ENCODE measurements at regions not wholly inside any gene's neighbourhood (a gene's known extent, or its start where the extent isn't known, plus 50 kb on each side); places are given as distances from the start of the nearest gene placed in this dataset.

GRCh38 chr18:60722742-60723141 is 350.2 kb upstream of the MC4R start:
- H3K4me3 ChIP-seq (ENCODE audit: low read depth, low read length) = no peak overlapping the region
- no peak for DNase-seq (ENCODE audit: low read depth)
- no peak for TF ChIP-seq CTCF (IDR thresholded peaks at IDR 0.05; ENCODE audit: insufficient read depth, low read depth, low read length, missing control alignments)

GRCh38 chr18:60732143-60732542 is 359.6 kb upstream of the MC4R start:
- no peak overlapping the region for H3K4me3 ChIP-seq (ENCODE audit: low read depth, low read length)
- DNase-seq (ENCODE audit: low read depth) = no peak
- no peak for TF ChIP-seq CTCF (IDR thresholded peaks at IDR 0.05; ENCODE audit: insufficient read depth, low read depth, low read length, missing control alignments)

GRCh38 chr18:60739212-60739611 is 366.6 kb upstream of the MC4R start:
- H3K4me3 ChIP-seq (ENCODE audit: low read depth, low read length) = no peak overlapping the region
- TF ChIP-seq CTCF (IDR thresholded peaks at IDR 0.05; ENCODE audit: insufficient read depth, low read depth, low read length, missing control alignments) = no peak
- no peak for DNase-seq (ENCODE audit: low read depth)

GRCh38 chr18:60740313-60740712 is 367.7 kb upstream of the MC4R start:
- TF ChIP-seq CTCF (IDR thresholded peaks at IDR 0.05; ENCODE audit: insufficient read depth, low read depth, low read length, missing control alignments) = no peak
- DNase-seq (ENCODE audit: low read depth) = no peak
- H3K4me3 ChIP-seq (ENCODE audit: low read depth, low read length) = no peak overlapping the region

GRCh38 chr18:60746491-60746890 is 373.9 kb upstream of the MC4R start:
- no peak overlapping the region for H3K4me3 ChIP-seq (ENCODE audit: low read depth, low read length)
- DNase-seq (ENCODE audit: low read depth) = no peak
- no peak for TF ChIP-seq CTCF (IDR thresholded peaks at IDR 0.05; ENCODE audit: insufficient read depth, low read depth, low read length, missing control alignments)

GRCh38 chr18:60746919-60747318 is 374.3 kb upstream of the MC4R start:
- no peak overlapping the region for H3K4me3 ChIP-seq (ENCODE audit: low read depth, low read length)
- TF ChIP-seq CTCF (IDR thresholded peaks at IDR 0.05; ENCODE audit: insufficient read depth, low read depth, low read length, missing control alignments) = no peak
- no peak for DNase-seq (ENCODE audit: low read depth)

GRCh38 chr18:60753753-60754152 is 381.2 kb upstream of the MC4R start:
- no peak for TF ChIP-seq CTCF (IDR thresholded peaks at IDR 0.05; ENCODE audit: insufficient read depth, low read depth, low read length, missing control alignments)
- H3K4me3 ChIP-seq (ENCODE audit: low read depth, low read length) = no peak overlapping the region
- no peak for DNase-seq (ENCODE audit: low read depth)
